Neuronal stem cell (in vitro differentiated cells): ENCODE measurements at regions not wholly inside any gene's neighbourhood (a gene's known extent, or its start where the extent isn't known, plus 50 kb on each side); places are given as distances from the start of the nearest gene placed in this dataset.

Experiments used
- DNase-seq: peaks from one replicate; pipeline ENCODE4 v3.0.0-alpha.2; 2013; ENCODE audit warnings: low spot score
- H2AFZ ChIP-seq: one replicate; pipeline ENCODE4 v1.6.1; 2013; ENCODE audit warnings: mild to moderate bottlenecking, low read length, inconsistent platforms
- H2AK5ac ChIP-seq: 2 replicates; pipeline ENCODE4 v1.6.1; 2013; ENCODE audit warnings: low read depth, mild to moderate bottlenecking, inconsistent platforms, low read length, moderate library complexity, mixed read lengths
- H2BK120ac ChIP-seq: 2 replicates; pipeline ENCODE4 v1.6.1; 2013; ENCODE audit warnings: low read depth, mild to moderate bottlenecking, inconsistent platforms, low read length, moderate library complexity, mixed read lengths
- H2BK12ac ChIP-seq: one replicate; pipeline ENCODE4 v1.6.1; 2013; ENCODE audit warnings: low read length, inconsistent platforms
- H2BK15ac ChIP-seq: 2 replicates; pipeline ENCODE4 v1.6.1; 2013; ENCODE audit warnings: mild to moderate bottlenecking, low read length, inconsistent platforms, mixed read lengths
- H2BK5ac ChIP-seq: one replicate; pipeline ENCODE4 v1.6.1; 2013; ENCODE audit warnings: inconsistent platforms, mild to moderate bottlenecking, low read length, moderate library complexity
- H3K14ac ChIP-seq: one replicate; pipeline ENCODE4 v1.6.1; 2013; ENCODE audit warnings: low read length, inconsistent platforms
- H3K18ac ChIP-seq: 2 replicates; pipeline ENCODE4 v1.6.1; 2013; ENCODE audit warnings: low read length, inconsistent platforms
- H3K23ac ChIP-seq: 2 replicates; pipeline ENCODE4 v1.6.1; 2013; ENCODE audit warnings: low read depth, mild to moderate bottlenecking, mixed read lengths, low read length, inconsistent platforms; ENCODE audit not compliant: poor library complexity
- H3K27ac ChIP-seq: replicated peaks from 3 replicates; pipeline ENCODE4 v1.5.1; 2013; ENCODE audit warnings: low read length, inconsistent platforms
- H3K27me3 ChIP-seq, 3 experiments: 2 replicates each; pipeline ENCODE4 v1.6.1; 2013; ENCODE audit warnings: low read length in 3 of 3, mild to moderate bottlenecking in 2 of 3, inconsistent platforms in 1 of 3, low read depth in 1 of 3, mixed read lengths in 1 of 3, moderate library complexity in 1 of 3; ENCODE audit not compliant: control insufficient read depth in 3 of 3, insufficient read depth in 3 of 3
- H3K36me3 ChIP-seq, 2 donors: replicated peaks in 1 of 2; 2 replicates each; pipeline ENCODE4 v1.6.1; 2013; ENCODE audit warnings: low read length in 2 of 2; ENCODE audit not compliant: control insufficient read depth in 2 of 2, insufficient read depth in 2 of 2
- H3K4ac ChIP-seq: 2 replicates; pipeline ENCODE4 v1.6.1; 2013; ENCODE audit warnings: inconsistent platforms, mild to moderate bottlenecking, low read length, moderate library complexity
- H3K4me1 ChIP-seq, 2 donors: 1 replicate in 1 of 2; 2 replicates in 1 of 2; pipeline ENCODE4 v1.6.1; 2013; ENCODE audit warnings: low read length in 2 of 2, low read depth in 1 of 2; ENCODE audit not compliant: control insufficient read depth in 2 of 2, insufficient read depth in 1 of 2
- H3K4me2 ChIP-seq: one replicate; pipeline ENCODE4 v1.6.1; 2013; ENCODE audit warnings: mild to moderate bottlenecking, low read length, inconsistent platforms; ENCODE audit not compliant: insufficient read depth, poor library complexity, severe bottlenecking
- H3K4me3 ChIP-seq, 2 donors: 2 replicates each; pipeline ENCODE4 v1.5.1; 2013; ENCODE audit warnings: low read length in 2 of 2, mild to moderate bottlenecking in 2 of 2, inconsistent platforms in 1 of 2, moderate library complexity in 1 of 2
- H3K79me1 ChIP-seq: one replicate; pipeline ENCODE4 v1.6.1; 2013; ENCODE audit warnings: low read depth, mild to moderate bottlenecking, inconsistent platforms, low read length, moderate library complexity
- H3K9ac ChIP-seq: one replicate; pipeline ENCODE4 v1.6.1; 2013; ENCODE audit warnings: mild to moderate bottlenecking, low read depth, low read length, inconsistent platforms; ENCODE audit not compliant: poor library complexity
- H3K9me3 ChIP-seq, 2 donors: replicated peaks in 1 of 2; 2 replicates each; pipeline versions ENCODE3 to v1.6.1; 2013; ENCODE audit warnings: low read length in 2 of 2, mild to moderate bottlenecking in 2 of 2, inconsistent platforms in 1 of 2, low read depth in 1 of 2, mixed read lengths in 1 of 2, moderate library complexity in 1 of 2; ENCODE audit not compliant: control insufficient read depth in 2 of 2, insufficient read depth in 1 of 2
- H4K8ac ChIP-seq: one replicate; pipeline ENCODE4 v1.6.1; 2013; ENCODE audit warnings: low read depth, mild to moderate bottlenecking, inconsistent platforms, low read length, moderate library complexity
- H4K91ac ChIP-seq: one replicate; pipeline ENCODE4 v1.6.1; 2013; ENCODE audit warnings: low read length, low read depth, mild to moderate bottlenecking, inconsistent platforms; ENCODE audit not compliant: poor library complexity
- WGBS, 2 donors: extraction: QIAGEN DNeasy Blood & Tissue Kit; methylation state at CpG; one replicate each; pipeline ENCODE4 v1.1.7; 2013; ENCODE audit warnings: missing lambda C conversion rate in 2 of 2, mixed read lengths in 1 of 2; ENCODE audit not compliant: insufficient read length in 2 of 2, insufficient replicate concordance in 1 of 2; ENCODE audit errors: extremely low coverage in 2 of 2; 5-methylcytosine and 5-hydroxymethylcytosine counted together

DNA sequence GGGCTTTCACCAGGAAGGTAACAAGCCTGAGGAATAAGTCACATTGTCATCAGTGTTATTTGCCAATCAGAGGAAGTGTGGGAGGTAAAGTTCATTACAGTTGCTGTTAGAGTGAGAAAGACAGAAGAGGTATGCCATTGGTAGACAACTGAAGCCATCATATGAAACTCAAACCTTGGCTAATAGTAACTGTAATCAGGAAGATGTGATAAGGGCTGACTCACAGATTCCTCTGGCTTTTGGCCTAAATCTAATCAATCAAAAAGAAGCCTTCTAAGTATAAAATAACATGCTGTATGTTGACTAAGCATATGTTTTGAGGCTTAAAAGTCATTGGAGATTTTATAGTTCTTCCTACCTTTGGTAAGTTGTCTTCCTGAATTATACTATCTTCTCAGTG, 242.8 kb downstream of the PCDH7 start:
- no peak overlapping the region for H2AK5ac ChIP-seq
- H3K9ac ChIP-seq = no peak overlapping the region
- H3K23ac ChIP-seq = no peak overlapping the region
- no peak overlapping the region for H3K27ac ChIP-seq
- no peak overlapping the region for H4K8ac ChIP-seq
- H3K4me2 ChIP-seq = no peak overlapping the region
- no peak overlapping the region for H3K14ac ChIP-seq
- no peak overlapping the region for H2BK15ac ChIP-seq
- no peaks in the 10 kb centered on the region for H3K79me1 ChIP-seq
- H3K4me3 ChIP-seq = no peak overlapping the region
- H3K18ac ChIP-seq = no peak overlapping the region
- DNase-seq = no peak
- no peaks in the 10 kb centered on the region for H3K36me3 ChIP-seq
- no peak overlapping the region for H3K4ac ChIP-seq
- no peaks in the 10 kb centered on the region for H3K9me3 ChIP-seq
- no peak overlapping the region for H2BK120ac ChIP-seq
- no peak overlapping the region for H2BK5ac ChIP-seq
- no peak overlapping the region for H4K91ac ChIP-seq
- no peak overlapping the region for H2BK12ac ChIP-seq
- H3K27me3 ChIP-seq = no peaks in the 10 kb centered on the region
- no peak overlapping the region for H2AFZ ChIP-seq
- H3K4me1 ChIP-seq = no peaks in the 10 kb centered on the region

DNA sequence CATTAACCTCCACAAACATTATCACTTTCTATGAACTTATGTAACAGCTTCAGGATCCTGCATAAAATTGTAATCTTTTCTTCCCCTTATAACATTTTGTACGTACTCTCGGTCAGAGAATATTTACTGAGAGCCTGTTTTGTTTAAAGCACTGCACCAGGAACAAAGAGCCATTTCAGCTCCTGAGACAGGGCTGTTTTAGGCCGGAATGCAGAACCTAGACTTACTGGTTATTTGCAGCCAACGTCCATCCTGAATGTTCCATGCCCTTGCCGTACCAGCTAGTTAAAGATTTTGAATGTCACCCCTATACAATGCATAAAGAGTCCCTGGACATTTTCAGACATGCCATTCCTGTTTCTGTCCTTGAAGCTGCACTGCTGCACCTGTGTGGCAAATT, 248.8 kb downstream of the PCDH7 start:
- Histone ChIP-seq H2BK5ac (no peak overlapping the region), H4K91ac (no peak overlapping the region), H4K8ac (no peak overlapping the region), H2BK120ac (no peak overlapping the region), H3K14ac (no peak overlapping the region), H3K36me3 (no peaks in the 10 kb centered on the region), H2BK15ac (no peak overlapping the region), H3K4me3 (no peak overlapping the region), H3K4me1 (peaks cover 0 to 2% of the 10 kb centered on the region in 2 donors), H3K79me1 (no peaks in the 10 kb centered on the region), H3K27me3 (no peaks in the 10 kb centered on the region), H3K4ac (no peak overlapping the region), H3K18ac (no peak overlapping the region), H3K9me3 (no peaks in the 10 kb centered on the region), H2BK12ac (no peak overlapping the region), H3K27ac (no peak overlapping the region), H2AK5ac (no peak overlapping the region), H3K4me2 (no peak overlapping the region), H3K23ac (no peak overlapping the region), H3K9ac (no peak overlapping the region), H2AFZ (peak overlapping the region; percentile 57)
- no CpG with 5 or more reads among the region's 5 CpGs for WGBS, 2 donors
- DNase-seq = no peak

DNA sequence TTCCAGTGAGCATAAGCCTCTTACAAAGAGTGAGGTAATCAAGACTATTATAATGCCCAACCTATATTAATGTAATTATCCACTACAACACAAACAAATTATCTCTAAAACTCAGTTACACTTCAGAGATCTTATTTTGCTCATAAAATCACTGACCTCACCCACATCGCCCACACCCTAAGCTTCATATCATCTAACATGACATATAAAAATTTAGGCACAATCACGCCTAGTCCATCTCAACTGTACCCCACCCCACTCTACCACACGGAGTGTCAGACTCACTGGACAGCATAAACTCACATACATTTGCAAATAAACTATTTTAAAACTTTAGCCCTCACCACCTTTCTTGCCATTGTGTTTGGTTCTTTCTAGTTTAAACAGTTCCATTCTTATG, 252.4 kb downstream of the PCDH7 start:
- Histone ChIP-seq H3K4ac (no peak overlapping the region), H3K4me3 (no peak overlapping the region), H3K23ac (no peak overlapping the region), H3K9me3 (no peaks in the 10 kb centered on the region), H3K27me3 (no peaks in the 10 kb centered on the region), H3K4me1 (peaks cover 0 to 7% of the 10 kb centered on the region in 2 donors), H3K14ac (no peak overlapping the region), H3K4me2 (no peak overlapping the region), H3K36me3 (no peaks in the 10 kb centered on the region), H3K18ac (no peak overlapping the region), H3K27ac (no peak overlapping the region), H2BK12ac (no peak overlapping the region), H2AFZ (no peak overlapping the region), H3K9ac (no peak overlapping the region), H2BK15ac (no peak overlapping the region), H4K91ac (no peak overlapping the region), H2BK120ac (no peak overlapping the region), H2AK5ac (no peak overlapping the region), H4K8ac (no peak overlapping the region), H3K79me1 (no peaks in the 10 kb centered on the region), H2BK5ac (no peak overlapping the region)
- no CpG with 5 or more reads among the region's 3 CpGs for WGBS, 2 donors
- DNase-seq = no peak

DNA sequence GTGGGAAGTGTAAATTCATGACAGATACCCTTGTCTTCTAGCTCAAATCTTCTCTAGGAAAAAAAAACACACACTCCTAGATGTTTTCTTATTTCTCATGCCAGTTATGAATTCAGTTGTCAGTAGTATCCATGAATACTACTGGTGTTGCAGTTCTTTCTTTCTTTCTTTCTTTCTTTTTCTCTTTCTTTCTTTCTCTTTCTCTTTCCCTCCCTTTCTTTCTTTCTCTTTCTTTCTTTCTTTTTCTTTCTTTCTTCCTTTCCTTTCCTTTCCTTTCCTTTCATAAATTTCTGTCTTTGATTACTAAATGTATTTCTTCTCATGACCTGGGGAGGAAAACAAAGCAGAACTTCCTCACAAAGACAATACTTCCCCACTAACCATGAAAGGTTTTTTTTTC, 253.8 kb downstream of the PCDH7 start:
- DNase-seq = no peak
- Histone ChIP-seq H3K4ac (no peak overlapping the region), H3K9ac (no peak overlapping the region), H3K27ac (no peak overlapping the region), H3K18ac (no peak overlapping the region), H4K8ac (no peak overlapping the region), H3K4me2 (no peak overlapping the region), H3K27me3 (no peaks in the 10 kb centered on the region), H2BK12ac (no peak overlapping the region), H3K9me3 (no peaks in the 10 kb centered on the region), H2BK5ac (no peak overlapping the region), H2BK15ac (no peak overlapping the region), H2AK5ac (no peak overlapping the region), H4K91ac (no peak overlapping the region), H3K36me3 (no peaks in the 10 kb centered on the region), H3K79me1 (no peaks in the 10 kb centered on the region), H3K4me3 (no peak overlapping the region), H3K14ac (no peak overlapping the region), H3K4me1 (peaks cover 0 to 6% of the 10 kb centered on the region in 2 donors), H2BK120ac (no peak overlapping the region), H3K23ac (no peak overlapping the region), H2AFZ (peak overlapping the region; percentile 70)
